ENCODE measurements at regions not wholly inside any gene's neighbourhood (a gene's known extent, or its start where the extent isn't known, plus 50 kb on each side); places are given as distances from the start of the nearest gene placed in this dataset.

GRCh38 chr2:217443601-217444000 is 559.2 kb downstream of the TNS1 start:
- no peak for DNase-seq

GRCh38 chr2:217440000-217440399 is 562.8 kb downstream of the TNS1 start:
- DNase-seq, result no peak

- DNase-seq, result no peak
These were observed 564.0 kb downstream of the TNS1 start for GRCh38 chr2:217438821-217439220.

GRCh38 chr2:217438136-217438535 is 564.7 kb downstream of the TNS1 start:
- DNase-seq, result no peak

- DNase-seq, result no peak
These were observed 565.4 kb downstream of the TNS1 start for GRCh38 chr2:217437290-217437870.

GRCh38 chr2:217436386-217436785 is 566.4 kb downstream of the TNS1 start:
- no peak for DNase-seq

- peak; percentile 94 for DNase-seq
These were observed 568.4 kb downstream of the TNS1 start for GRCh38 chr2:217434180-217434975.

GRCh38 chr2:217433522-217433921 is 569.3 kb downstream of the TNS1 start:
- no peak for DNase-seq

- DNase-seq, result no peak
These were observed 571.1 kb downstream of the TNS1 start for GRCh38 chr2:217431577-217432269.

GRCh38 chr2:217430916-217431576 is 571.2 kb upstream of the TNP1 start:
- DNase-seq, result no peak

GRCh38 chr2:217429981-217430500 is 570.2 kb upstream of the TNP1 start:
- DNase-seq, result no peak

- no peak for DNase-seq
These were observed 562.0 kb upstream of the TNP1 start for GRCh38 chr2:217421834-217422233.

- no peak for DNase-seq
These were observed 561.0 kb upstream of the TNP1 start for GRCh38 chr2:217420854-217421253.

GRCh38 chr2:217419055-217419671 is 559.3 kb upstream of the TNP1 start:
- no peak for DNase-seq

GRCh38 chr2:217418544-217418943 is 558.7 kb upstream of the TNP1 start:
- no peak for DNase-seq

GRCh38 chr2:217418090-217418489 is 558.2 kb upstream of the TNP1 start:
- DNase-seq, result no peak

GRCh38 chr2:217417536-217417935 is 557.7 kb upstream of the TNP1 start:
- DNase-seq, result no peak

GRCh38 chr2:217415316-217415715 is 555.5 kb upstream of the TNP1 start:
- DNase-seq, result no peak

- no peak for DNase-seq
These were observed 554.6 kb upstream of the TNP1 start for GRCh38 chr2:217414429-217414828.

- no peak for DNase-seq
These were observed 553.3 kb upstream of the TNP1 start for GRCh38 chr2:217413193-217413592.

- no peak for DNase-seq
These were observed 552.9 kb upstream of the TNP1 start for GRCh38 chr2:217412721-217413120.

GRCh38 chr2:217412277-217412676 is 552.4 kb upstream of the TNP1 start:
- no peak for DNase-seq

Data from renal pelvis (tissue), 1 donor.